MCF 10A (cell line): ENCODE measurements at regions not wholly inside any gene's neighbourhood (a gene's known extent, or its start where the extent isn't known, plus 50 kb on each side); places are given as distances from the start of the nearest gene placed in this dataset.

ENCODE experiments used
- BruUV-seq: library from RNA; stranded (reverse); fragments of 400-500 nt; replicated peaks from 2 replicates; lab custom pipeline; 2021; lab: Mats Ljungman, UMichigan
- CTCF ChIA-PET: fragments of 300-600 bp; sonication (Branson Sonifier 250); formaldehyde crosslinking; extraction: SDS; loops from one replicate; lab custom pipeline; 2021; ENCODE audit warnings: antibody characterized with exemption, inconsistent platforms; lab: Yijun Ruan, JAX
- POLR2A ChIA-PET: fragments of 300-600, 350-650 bp; sonication (Branson Sonifier 250); formaldehyde crosslinking; extraction: SDS; loops from one replicate; lab custom pipeline; 2020; ENCODE audit warnings: antibody characterized with exemption, inconsistent platforms; lab: Yijun Ruan, JAX
- DNase-seq: peaks from one replicate; pipeline ENCODE4 v3.0.0-alpha.2; 2018; ENCODE audit not compliant: unreplicated experiment
- H3K27ac Mint-ChIP-seq: one replicate; pipeline ENCODE4 v1.8.0; 2022; ENCODE audit warnings: mild to moderate bottlenecking, low read depth, mixed read lengths; ENCODE audit not compliant: unreplicated experiment
- H3K27me3 Mint-ChIP-seq: one replicate; pipeline ENCODE4 v1.8.0; 2022; ENCODE audit warnings: mixed read lengths; ENCODE audit not compliant: insufficient read depth, unreplicated experiment
- H3K36me3 Mint-ChIP-seq: one replicate; pipeline ENCODE4 v1.8.0; 2022; ENCODE audit warnings: mild to moderate bottlenecking, moderate library complexity, mixed read lengths; ENCODE audit not compliant: insufficient read depth, unreplicated experiment
- H3K4me1 Mint-ChIP-seq: one replicate; pipeline ENCODE4 v1.8.0; 2022; ENCODE audit warnings: mixed read lengths; ENCODE audit not compliant: insufficient read depth, unreplicated experiment
- H3K4me3 Mint-ChIP-seq: one replicate; pipeline ENCODE4 v1.8.0; 2022; ENCODE audit warnings: mild to moderate bottlenecking, moderate library complexity, mixed read lengths; ENCODE audit not compliant: unreplicated experiment
- H3K9me3 Mint-ChIP-seq: one replicate; pipeline ENCODE4 v1.8.0; 2022; ENCODE audit warnings: mixed read lengths; ENCODE audit not compliant: unreplicated experiment
- CTCF ChIP-seq: fragments of 200-600 bp; IDR thresholded peaks from one replicate; pipeline ENCODE4 v1.8.0; 2022; ENCODE audit warnings: antibody characterized with exemption, mild to moderate bottlenecking; ENCODE audit not compliant: unreplicated experiment
- intact Hi-C: fragments of 100-400 bp; cut with micrococcal nuclease; formaldehyde crosslinking; loops from 2 replicates; pipeline ENCODE4 v1.14.1; 2022

GRCh38 chr7:110604206-110604605 lies 486.7 kb upstream of the LRRN3 start:
- Mint-ChIP-seq H3K36me3 (no peaks in the 10 kb centered on the region), H3K4me3 (no peak overlapping the region), H3K27me3 (no peaks in the 10 kb centered on the region), H3K4me1 (no peaks in the 10 kb centered on the region), H3K27ac (no peak overlapping the region), H3K9me3 (no peaks in the 10 kb centered on the region)
- ChIA-PET POLR2A (interaction anchor here (0.6 kb wide), 1 partner anchor 9 kb away, joined by 3 read pairs; no protein-coding TSS in a partner anchor), CTCF (interaction anchor here (1.1 kb wide), 1 partner anchor 10 kb away, joined by 4 read pairs; no protein-coding TSS in a partner anchor)
- TF ChIP-seq CTCF: no peak
- intact Hi-C loops: no loop called here
- no peak for DNase-seq
- no TSS peak for BruUV-seq

- Mint-ChIP-seq H3K9me3 (no peaks in the 10 kb centered on the region), H3K27ac (no peak overlapping the region), H3K36me3 (no peaks in the 10 kb centered on the region), H3K27me3 (no peaks in the 10 kb centered on the region), H3K4me3 (no peak overlapping the region), H3K4me1 (no peaks in the 10 kb centered on the region)
- CTCF ChIA-PET: interaction anchor here (0.6 to 0.7 kb wide), 2 partner anchors 128 to 351 kb away, joined by 3 to 4 read pairs; no protein-coding TSS in a partner anchor
- no peak for TF ChIP-seq CTCF
- POLR2A ChIA-PET: no interaction called here
- no peak for DNase-seq
- no TSS peak for BruUV-seq
- intact Hi-C loops: no loop called here
Measured at GRCh38 chr7:110604885-110605284, 486.0 kb upstream of the LRRN3 start.

- no peaks in the 10 kb centered on the region for H3K36me3 Mint-ChIP-seq
- H3K4me1 Mint-ChIP-seq: no peaks in the 10 kb centered on the region
- intact Hi-C loops: no loop called here
- CTCF ChIA-PET: no interaction called here
- POLR2A ChIA-PET: interaction anchor here (0.6 kb wide), 1 partner anchor 19 kb away, joined by 4 read pairs; no protein-coding TSS in a partner anchor
- H3K9me3 Mint-ChIP-seq: no peaks in the 10 kb centered on the region
- no peak overlapping the region for H3K27ac Mint-ChIP-seq
- TF ChIP-seq CTCF: no peak
- H3K27me3 Mint-ChIP-seq: no peaks in the 10 kb centered on the region
- DNase-seq: no peak
- BruUV-seq: no TSS peak
- H3K4me3 Mint-ChIP-seq: no peak overlapping the region
Measured at GRCh38 chr7:110607050-110607857, 483.7 kb upstream of the LRRN3 start.

- no peak overlapping the region for H3K27ac Mint-ChIP-seq
- CTCF ChIA-PET: no interaction called here
Measured at GRCh38 chr7:110609336-110609735, 481.6 kb upstream of the LRRN3 start.

More at GRCh38 chr7:110609336-110609735, 481.6 kb upstream of the LRRN3 start:
- intact Hi-C loops: no loop called here
- no TSS peak for BruUV-seq
- TF ChIP-seq CTCF: no peak
- no peak for DNase-seq
- H3K27me3 Mint-ChIP-seq: no peaks in the 10 kb centered on the region
- H3K4me1 Mint-ChIP-seq: no peaks in the 10 kb centered on the region
- no peaks in the 10 kb centered on the region for H3K36me3 Mint-ChIP-seq
- POLR2A ChIA-PET: no interaction called here
- H3K9me3 Mint-ChIP-seq: no peaks in the 10 kb centered on the region
- H3K4me3 Mint-ChIP-seq: no peak overlapping the region
